ENCODE measurements at regions not wholly inside any gene's neighbourhood (a gene's known extent, or its start where the extent isn't known, plus 50 kb on each side); places are given as distances from the start of the nearest gene placed in this dataset.

DNA sequence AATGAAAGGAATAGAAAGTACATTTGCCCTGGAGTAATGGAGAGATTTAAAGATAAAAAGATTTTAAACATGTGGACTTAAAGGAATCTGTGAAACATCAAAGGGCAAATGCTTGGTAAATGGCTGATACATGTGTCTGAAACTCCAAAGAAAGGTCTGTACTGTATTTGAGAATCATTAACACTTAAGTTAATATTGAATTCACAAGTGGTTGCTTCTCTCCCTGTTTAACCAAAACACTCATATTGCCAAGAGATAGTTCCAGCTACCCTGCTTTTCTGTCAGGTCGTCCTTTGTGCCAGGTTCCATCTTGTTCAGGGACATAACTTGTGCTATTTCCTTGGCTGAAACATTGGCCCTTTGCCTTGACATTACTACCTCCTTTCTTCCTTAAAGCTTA, 171.3 kb upstream of the HS3ST5 start:
- DNase-seq, result no peak

DNA sequence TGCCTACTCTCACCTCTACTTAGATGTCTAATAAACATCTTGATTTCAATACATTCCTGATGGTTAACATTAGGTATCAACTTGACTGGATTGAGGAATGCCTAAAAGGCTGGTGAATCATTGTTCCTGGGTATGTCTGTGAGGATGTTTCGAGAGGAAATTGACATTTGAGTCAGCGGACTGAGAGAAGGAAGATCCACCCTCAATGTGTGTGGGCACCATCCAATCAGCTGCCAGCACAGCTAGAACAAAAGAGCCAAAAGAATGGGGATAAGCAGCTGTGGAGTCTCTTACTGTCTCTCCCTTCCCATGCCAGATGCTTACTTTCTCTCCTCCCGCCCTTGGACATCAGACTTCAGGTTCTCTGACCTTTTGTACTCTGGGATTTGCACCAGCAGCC, 128.6 kb upstream of the HS3ST5 start:
- DNase-seq, result no peak

DNA sequence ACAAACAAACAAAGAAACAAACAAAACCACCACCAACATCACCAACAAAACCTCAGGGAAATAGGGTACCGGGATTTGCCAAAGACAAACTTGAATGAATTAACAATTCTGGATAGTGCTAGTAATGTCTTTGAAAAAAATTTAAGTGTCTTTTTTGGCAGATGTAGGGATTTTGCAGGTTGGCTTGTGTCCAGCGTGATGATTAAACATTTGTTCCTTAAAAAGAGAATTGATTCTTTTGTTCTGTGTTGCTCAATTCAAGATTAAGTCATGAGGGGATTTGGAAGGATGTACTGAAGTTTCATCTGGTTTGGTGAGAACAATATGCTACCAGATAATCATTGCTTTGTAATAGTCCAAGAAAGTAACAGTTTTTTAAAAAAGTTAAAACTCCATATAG, 125.1 kb upstream of the HS3ST5 start:
- DNase-seq, result no peak

DNA sequence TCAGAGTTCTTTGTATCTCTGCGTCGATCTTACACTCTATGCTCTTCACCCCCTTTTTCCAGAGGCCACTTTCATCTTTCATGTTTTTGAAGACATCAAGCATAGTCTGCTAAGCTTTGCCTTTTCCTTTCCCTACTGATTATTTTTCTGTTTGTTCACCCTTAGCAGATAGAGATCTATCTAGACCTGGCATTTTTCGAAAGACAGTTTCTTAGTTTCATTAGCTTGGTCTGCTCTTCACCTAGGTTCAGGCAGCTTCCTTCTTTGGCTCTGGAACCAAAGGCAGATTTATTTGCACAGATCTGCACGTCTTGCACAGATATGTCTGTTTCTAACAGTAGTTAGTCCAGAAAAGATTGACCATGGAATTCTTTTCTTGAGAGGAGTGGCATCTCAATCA, 122.7 kb upstream of the HS3ST5 start:
- no peak for DNase-seq

DNA sequence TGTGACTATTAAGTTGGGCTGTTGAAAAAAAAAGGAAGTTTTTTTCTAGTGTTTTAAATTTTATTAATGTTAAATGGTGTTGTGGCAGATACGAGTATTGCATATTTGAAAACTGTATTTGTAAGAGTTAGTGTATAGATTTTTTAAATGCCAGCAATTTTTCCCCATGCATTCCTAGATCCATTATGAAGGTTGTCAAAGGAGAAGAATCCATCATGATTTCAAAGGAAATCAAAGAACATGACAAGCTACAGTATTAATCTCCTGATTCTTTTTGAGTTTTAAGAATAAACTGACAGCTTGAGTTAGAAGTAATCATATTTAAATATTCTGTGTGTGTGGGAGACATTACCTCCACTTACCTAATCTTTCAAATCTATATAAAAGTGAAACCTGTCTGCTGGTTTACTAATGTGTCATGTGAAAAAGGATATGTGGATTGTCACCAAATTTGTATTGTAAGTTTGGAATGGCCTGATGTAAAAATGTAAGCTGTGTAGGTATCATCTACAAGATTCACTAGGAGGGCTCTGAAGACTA, 111.0 kb upstream of the HS3ST5 start:
- no peak for DNase-seq

DNA sequence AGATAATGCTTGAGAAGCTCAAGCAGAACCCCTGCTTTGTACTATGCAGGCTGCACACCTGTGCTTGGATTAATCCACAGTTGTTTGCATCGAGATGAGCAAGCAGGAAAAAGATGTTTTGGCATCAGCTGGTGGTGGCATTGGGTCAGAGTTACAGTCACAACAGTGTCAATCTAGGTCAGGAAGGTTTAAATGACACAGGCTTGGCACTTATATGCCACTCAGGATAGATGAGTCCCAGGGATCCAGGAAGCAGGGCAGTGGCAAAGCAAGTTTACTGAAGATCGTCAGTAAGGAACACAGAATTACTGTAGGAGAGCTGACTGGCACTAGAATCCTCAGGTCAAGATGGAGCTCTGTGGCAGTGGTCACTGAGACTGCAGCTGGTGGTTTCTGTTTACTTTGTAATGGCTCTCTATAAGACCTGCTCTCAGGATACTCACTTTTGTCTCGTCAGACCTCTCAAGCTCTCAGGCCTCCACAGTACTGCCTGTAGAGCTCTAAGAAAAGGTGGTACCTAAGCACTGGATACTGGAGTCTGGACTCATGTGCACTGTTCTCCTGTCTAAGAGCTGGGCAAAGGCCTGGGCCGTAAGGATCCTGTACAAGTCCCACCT, 110.1 kb upstream of the HS3ST5 start:
- no peak for DNase-seq

DNA sequence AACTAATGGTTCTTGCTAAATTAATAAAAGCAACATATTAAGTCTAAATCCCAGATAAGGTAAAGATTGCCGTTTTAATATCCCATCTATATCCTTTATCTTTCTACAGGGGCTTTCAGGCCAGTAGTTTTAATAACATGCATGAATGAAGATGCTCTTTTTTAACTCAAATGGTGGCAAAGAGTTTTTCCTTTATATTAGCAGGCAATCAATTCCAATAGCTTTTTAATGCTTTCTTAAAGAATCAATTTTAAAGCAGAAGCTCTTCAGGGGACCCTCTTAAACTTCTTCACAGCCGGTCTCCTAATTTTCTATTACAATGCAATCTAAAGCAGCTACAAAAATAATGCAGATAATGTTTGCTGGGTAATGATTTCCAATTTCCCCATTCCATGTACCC, 107.8 kb upstream of the HS3ST5 start:
- no peak for DNase-seq

DNA sequence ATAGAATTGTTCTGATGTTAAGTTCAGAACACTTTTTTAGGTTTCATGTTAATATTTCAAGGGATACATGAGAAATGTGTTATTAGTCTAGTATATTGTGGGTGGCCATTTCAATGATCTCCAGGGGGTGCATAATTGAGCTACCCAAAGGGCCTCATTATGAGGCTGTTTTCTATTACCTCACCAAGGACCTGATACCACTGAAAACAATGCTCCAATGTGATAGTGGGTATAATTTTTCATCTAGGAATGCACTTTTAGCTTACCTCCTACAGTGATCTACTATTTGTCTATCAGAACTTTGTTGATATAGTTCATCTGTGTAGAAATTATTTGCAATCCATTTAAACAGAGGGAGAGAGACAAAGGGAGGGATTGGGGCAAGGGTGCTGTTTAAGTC, 106.8 kb upstream of the HS3ST5 start:
- no peak for DNase-seq

DNA sequence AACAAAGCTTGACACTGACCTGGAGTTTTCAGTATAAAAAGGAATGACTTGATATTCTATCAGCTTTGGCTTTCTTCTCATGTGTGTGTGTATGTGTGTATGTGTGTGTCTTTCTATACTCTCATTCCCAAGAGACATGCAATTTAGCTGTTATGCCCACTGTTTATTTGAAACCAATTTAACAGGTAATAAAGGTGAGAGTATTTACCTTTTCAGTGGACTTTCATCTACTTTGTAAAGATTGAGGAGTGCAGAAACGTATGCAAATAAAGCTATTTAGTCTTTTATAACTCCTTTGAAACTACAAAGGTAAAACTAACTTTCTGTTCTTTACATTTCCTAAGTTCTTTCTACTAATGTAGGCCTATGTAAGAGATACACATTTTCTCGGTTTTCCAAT, 103.5 kb upstream of the HS3ST5 start:
- no peak for DNase-seq

DNA sequence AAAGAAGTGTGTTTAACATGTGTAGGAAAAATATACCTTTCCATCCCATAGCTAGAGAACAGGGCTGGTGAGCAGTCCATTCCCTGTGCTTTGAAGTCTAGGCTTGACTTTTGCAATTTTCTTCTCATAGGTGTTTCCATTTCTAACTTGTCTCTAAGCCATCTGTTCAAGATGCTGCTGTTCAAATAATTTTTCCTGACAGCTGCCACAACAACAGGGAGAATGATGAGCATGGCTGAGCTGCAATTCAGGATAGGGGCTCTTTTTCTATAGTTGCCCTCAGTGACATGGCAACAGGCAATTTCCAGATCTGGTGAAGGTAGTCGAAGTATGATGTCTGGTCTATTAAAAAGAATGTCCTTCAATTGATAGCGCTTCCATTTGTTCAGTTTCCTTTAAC, 103.0 kb upstream of the HS3ST5 start:
- no peak for DNase-seq

DNA sequence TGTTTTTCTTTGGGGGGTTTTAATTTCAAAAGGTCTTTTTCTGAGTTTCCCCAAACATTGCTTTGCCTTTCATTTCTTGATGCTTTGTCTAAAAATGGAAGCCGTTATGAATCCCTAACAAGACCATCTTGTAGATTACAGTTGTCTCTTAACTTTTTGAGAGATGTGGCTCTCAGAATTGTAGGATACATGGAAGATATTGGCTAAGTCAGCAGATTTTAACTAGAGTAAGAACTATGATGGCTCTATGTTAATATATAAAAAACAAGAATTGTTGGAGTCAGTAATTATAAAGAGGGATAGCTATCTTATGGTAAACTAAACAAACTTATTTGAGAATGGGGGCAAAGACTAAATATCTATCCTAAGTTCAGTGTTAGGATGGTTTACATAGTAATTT, 96.6 kb upstream of the HS3ST5 start:
- no peak for DNase-seq

DNA sequence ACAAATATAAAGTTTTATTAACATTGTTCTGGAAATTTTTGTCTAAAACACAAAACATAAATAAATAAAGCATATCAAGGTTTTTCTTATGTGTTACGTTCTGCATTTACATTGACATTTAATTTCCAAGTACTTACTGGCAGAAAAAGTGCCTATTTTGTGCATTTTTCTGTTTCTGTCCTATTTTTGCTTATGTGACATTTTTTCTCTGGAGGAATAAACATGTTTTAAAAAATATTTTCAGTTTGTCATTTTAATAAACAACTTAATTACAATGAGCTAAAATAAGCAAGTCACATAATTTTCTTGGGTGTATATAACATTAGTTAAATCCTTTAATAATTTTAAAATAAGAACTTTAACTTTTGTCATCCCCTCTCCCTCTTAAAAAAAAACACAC, 94.4 kb upstream of the HS3ST5 start:
- DNase-seq, result no peak

DNA sequence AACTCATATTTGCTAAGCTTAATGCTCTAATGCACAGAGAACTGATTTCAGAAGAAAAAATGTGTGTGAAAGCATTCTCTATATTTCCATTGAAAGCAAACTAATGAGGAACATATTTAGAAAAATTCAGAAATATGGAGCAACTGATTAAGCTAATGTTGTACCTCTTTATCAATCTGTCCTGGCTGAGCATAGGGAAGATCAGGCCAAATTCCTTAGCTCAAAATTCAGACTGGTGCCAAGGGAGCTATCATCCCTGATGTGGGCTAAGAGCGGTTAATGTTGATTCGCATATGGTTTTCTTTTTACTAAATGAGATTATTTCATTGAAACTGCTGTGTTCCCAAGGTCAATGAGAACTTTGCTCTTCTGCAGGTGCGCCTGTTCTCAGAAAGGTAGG, 93.9 kb upstream of the HS3ST5 start:
- DNase-seq, result no peak

DNA sequence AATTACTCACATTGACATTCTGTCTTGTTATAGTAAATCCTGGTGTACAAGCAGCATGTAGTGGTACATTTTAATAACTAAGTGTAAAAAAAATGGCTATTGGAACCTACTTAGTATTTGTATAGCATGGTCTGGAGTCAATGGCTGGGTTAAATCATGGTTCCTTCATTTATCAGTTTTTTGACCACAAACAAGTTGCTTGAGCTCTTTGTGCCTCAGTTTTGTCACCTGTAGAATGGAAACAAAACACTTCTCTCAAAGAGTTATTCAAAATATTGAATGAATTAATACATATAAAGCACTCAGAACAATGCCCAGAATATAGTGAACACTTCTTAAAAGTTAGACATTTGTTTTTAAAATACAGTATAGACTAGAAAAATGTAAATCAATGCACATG, 93.2 kb upstream of the HS3ST5 start:
- DNase-seq, result no peak

DNA sequence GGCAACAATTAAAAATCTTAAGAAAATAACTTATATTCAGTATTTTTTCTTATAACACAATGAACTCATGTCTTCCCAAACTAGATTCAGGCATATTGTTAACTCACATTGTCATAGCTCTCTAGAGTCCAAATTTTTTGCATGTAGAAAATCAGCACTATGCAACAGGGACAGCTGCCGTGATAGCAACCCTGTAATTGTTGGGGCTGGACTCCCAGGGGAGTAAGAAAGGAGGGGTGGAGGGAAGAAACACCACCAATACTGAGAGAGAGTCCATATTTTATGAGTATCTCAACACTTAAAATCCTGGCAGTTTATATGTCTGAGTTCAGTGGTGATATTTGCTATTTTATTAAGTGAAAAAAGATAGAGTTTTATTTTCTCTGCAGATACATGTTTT, 89.6 kb upstream of the HS3ST5 start:
- peak; percentile 10 for DNase-seq

DNA sequence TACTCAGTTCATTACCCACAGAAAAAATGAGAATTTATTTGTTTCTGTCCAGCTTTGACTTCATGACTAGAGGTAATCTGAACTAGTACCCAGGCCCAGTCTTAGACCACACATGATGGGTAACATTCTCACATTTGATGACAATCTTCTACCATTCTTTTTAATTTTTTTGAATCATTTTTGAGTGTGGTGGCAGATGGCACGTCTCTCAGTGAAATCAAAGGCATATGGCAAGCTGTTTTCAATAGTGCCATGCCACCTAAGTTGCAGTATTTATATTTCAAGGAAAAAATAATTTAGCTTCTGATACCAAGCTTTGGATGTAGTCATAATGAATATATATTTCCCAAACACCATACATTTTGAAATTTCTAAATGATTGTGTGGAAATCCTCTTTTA, 88.8 kb upstream of the HS3ST5 start:
- no peak for DNase-seq

DNA sequence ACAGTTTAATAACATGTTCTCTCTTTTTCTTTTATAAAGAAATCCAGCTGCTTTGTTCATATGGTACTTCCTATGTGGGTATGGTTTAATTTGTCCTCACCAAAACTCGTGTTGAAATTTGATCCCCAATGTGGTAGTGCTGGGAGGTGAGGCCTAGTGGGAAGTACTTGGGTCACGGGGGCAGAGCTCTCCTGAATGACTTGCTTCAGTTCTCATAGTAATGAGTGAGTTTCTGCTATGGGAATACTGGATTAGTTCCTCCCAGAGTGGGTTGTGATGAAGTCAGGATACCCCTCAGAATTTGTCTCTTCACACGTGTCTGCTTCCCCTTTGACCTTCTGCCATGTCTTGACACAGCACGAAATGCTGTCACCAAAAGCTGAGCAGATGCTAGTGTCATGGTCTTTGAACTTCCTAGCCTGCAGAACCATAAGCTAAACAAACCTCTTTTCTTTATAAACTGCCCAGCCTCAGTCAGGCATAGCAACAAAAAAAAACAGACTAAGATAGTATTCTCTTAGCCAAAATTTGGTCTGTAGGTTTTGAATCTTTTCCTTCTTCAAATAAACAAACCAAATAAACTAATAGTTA, 87.8 kb upstream of the HS3ST5 start:
- DNase-seq, result no peak

DNA sequence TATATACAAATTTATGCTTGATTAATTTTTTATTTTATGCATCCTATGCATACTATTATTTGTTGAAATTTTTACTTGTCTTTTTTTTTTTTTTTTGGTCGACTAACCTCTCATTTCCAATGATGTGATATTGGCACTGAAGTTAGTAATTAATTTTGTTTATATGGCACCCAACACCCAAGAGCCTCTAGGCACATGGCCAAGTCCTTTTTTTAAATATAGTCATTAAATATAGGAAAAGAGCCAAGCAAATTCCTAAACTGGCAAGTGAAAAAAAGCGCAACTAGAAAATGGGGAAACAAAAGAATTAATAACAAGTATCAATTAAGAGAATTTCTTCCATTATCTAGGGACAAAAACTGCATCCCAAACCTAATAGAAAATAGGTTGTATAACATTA, 85.5 kb upstream of the HS3ST5 start:
- DNase-seq, result no peak

DNA sequence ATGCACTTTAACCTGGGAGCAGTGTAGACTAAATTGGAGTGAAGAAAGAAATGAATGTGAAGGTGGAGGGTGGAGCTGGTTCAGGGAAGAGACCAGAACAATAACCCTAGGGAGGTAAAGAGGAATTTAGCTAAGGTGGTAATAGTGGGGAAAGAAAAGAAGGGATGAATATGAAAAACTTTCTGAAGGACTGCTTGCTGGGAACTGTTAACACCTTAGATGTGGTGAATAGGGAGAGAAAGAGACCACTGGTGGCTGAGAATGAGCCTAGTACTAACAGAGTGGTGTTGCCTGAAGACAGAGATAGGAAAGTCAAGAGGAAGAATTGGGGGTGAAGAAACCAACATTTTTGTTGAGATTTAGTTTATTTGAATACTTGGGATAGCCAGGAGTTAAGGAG, 78.4 kb upstream of the HS3ST5 start:
- DNase-seq, result no peak

DNA sequence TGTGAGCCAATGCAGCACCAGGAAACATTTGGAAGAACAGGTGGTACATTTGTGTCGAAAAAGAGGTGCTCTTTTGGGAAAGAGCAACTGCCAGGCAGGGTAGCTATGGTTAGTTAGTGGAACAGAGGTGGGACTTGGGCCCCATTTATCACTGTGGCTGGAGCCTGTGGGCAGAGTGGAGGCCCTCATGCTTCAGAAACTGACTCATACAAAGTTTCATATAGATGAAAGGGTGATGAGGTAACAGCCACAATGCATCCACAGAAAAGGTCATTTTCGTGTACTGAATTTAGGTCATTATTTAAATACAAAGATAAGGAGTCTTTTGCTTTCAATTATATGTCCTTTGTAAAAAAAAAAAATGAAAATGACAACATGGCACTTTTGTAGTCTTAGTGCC, 76.4 kb upstream of the HS3ST5 start:
- no peak for DNase-seq

DNA sequence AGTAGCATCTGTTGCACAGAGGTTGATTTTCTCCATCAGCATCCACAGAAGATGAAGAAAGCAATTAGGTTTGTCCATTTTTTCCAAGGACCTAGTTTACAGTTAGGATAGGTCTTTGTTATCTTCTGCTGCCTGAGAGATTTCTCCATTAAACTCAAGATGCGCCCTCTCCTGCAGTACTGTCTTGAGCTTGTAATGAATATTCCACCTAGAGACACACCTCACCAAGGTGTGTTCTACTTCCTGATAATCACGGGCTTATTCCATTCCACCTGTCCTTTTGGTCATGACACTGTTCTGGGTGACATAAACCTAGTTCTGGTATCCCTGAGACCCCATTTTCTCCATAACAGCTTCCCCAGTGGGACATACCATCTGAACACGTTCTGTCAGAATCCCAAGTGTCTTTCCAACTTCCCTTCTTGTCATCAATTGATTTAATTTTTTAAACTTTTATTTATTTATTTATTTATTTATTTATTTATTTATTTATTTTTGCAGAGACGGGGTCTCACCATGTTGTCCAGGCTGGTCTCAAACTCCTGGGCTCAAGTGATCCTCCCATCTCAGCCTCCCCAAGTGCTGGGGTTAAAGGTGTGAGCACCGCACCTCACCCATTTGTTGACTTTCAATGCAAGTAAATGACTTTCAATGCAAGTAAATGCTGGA, 75.6 kb upstream of the HS3ST5 start:
- no peak for DNase-seq

DNA sequence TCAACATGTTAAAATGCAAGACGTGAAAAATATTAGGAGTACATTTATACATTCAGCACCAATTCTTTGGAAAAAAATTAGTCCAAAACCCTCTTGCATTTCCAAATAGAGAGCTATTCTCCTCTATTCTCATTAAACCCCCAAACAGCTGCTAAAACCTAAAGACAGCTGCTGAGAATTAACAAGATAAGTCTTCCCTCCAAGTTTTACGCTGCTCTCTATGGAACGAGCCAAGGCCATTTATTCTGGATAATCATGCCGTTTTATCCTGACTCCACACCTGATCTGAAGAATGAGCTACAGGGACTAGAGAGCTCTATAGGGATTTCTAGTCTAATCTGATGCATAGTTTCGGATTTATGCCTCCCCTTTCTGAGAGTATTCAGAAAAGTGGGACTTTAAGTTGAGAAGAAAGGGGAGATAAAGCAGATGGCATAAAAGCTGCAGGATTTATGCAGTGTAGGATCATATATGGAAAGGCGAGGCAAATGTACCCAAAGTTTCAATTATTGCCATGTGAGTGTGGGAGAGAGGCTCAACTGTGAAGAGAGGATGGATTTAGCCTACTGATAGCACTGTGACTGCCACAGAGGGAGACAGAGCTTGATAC, 64.7 kb upstream of the HS3ST5 start:
- no peak for DNase-seq

DNA sequence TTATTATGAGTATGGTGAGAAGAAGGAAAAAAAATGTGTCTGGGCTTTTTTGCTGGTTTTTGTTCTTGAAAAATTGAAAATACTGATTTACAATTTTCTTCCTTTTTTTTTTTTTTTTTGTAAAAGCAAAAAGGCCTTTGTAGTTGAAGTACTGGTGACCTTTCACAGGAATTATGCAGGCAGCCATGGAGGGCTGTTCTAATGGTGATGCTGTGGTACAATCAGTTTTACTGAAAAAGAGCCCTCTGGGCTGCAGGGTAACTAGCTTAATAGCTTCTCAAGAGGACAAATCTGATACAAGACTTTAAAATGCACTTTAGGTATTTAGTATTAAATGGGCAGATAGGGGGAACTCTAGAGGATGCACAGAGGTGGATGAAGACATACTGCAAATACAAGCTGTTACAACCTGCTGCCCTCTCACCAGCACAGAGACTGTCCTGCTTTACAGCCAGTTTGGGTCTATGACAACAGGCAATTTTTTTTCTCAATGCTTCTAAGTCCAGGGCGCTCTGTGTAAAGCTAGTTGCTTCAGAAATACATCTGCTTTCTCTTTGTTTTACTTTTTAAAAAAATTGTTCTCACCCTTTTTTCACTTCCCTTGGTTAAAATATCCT, 61.6 kb upstream of the HS3ST5 start:
- DNase-seq, result no peak

DNA sequence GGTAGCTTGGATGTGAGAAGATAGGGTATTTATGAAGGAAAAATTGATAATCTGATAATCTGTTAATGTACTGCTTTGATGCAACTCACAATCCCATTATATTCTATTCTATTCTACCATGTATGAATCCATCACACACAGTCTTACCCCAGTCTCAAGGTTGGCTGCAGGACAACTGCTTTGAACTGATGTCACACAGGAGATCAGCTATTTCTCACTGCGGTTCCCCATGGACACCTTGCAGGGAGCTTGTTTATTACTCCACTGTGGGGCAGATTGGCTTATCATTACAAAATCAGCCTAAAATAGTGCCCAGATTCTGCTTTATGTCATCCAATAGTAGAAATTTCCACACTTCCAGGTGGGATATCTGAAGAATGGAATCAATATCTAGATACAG, 61.0 kb upstream of the HS3ST5 start:
- no peak for DNase-seq

All from DMS153 (cell line).